Heart left ventricle (tissue), 16 donors: ENCODE measurements at regions not wholly inside any gene's neighbourhood (a gene's known extent, or its start where the extent isn't known, plus 50 kb on each side); places are given as distances from the start of the nearest gene placed in this dataset.

Experiments
- ATAC-seq, 4 donors: fragments of 200-7000 bp; cut with Tn5 transposase; one replicate each; pipeline ENCODE4 v1.9.1; 2020 to 2022; ENCODE audit warnings: moderate library complexity in 4 of 4, mild to moderate bottlenecking in 3 of 4, moderate number of reproducible peaks in 1 of 4
- DNase-seq, 5 donors: peaks; one replicate each; pipeline ENCODE4 v3.0.0-alpha.2; 2020
- H3K27ac ChIP-seq, 12 donors: fragments of 200-600 bp; sonication (generic) in 4 of 12; one replicate each; pipeline versions ENCODE4 v1.5.0 to v1.8.0; 2016 to 2022; ENCODE audit warnings: mild to moderate bottlenecking in 2 of 12
- H3K27me3 ChIP-seq, 9 donors: fragments of 200-600 bp; sonication (generic) in 2 of 9; one replicate each; pipeline versions ENCODE4 v1.5.1 to v1.8.0; 2016 to 2022; ENCODE audit warnings: mild to moderate bottlenecking in 3 of 9
- H3K36me3 ChIP-seq, 9 donors: fragments of 200-600 bp; sonication (generic) in 2 of 9; one replicate each; pipeline versions ENCODE4 v1.5.0 to v1.8.0; 2018 to 2022; ENCODE audit warnings: mild to moderate bottlenecking in 2 of 9
- H3K4me1 ChIP-seq, 12 donors: fragments of 200-600 bp; sonication (generic) in 4 of 12; one replicate each; pipeline versions ENCODE4 v1.5.0 to v1.8.0; 2016 to 2022; ENCODE audit warnings: mild to moderate bottlenecking in 3 of 12
- H3K4me3 ChIP-seq, 12 donors: fragments of 200-600 bp; sonication (generic) in 4 of 12; one replicate each; pipeline versions ENCODE4 v1.5.0 to v1.8.0; 2017 to 2022; ENCODE audit warnings: mild to moderate bottlenecking in 9 of 12, moderate library complexity in 4 of 12
- H3K9me3 ChIP-seq, 12 donors: fragments of 200-600 bp; sonication (generic) in 4 of 12; one replicate each; pipeline versions ENCODE4 v1.5.0 to v1.8.0; 2016 to 2022; ENCODE audit warnings: mild to moderate bottlenecking in 1 of 12
- POLR2A ChIP-seq, 2 donors: fragments of 450-650 bp; IDR thresholded peaks; one replicate each; pipeline ENCODE4 v1.6.1; 2017; ENCODE audit warnings: antibody characterized with exemption in 2 of 2, mild to moderate bottlenecking in 2 of 2, moderate library complexity in 2 of 2
- WGBS, 4 donors: extraction: QIAGEN DNeasy Blood & Tissue Kit in 2 of 4; methylation state at CpG; one replicate each; pipeline versions ENCODE4 v1.1.5 to v1.1.7; 2013 to 2018; 5-methylcytosine and 5-hydroxymethylcytosine counted together
- intact Hi-C, 10 donors: fragments of 100-400 bp; cut with DNase I; formaldehyde crosslinking; loops; one replicate each; pipeline versions ENCODE4 v1.11.1 to v1.14.2; 2022
- TF ChIP-seq, protein P1 (sequence below), 12 donors: fragments of 200-600 bp; sonication (generic) in 4 of 12; IDR thresholded peaks; one replicate each; pipeline versions ENCODE4 v1.5.0 to v1.8.0; 2018 to 2022; ENCODE audit warnings: antibody characterized with exemption in 12 of 12, mild to moderate bottlenecking in 5 of 12
- donor health status: ischemic (EF 13 %, LVEDD 7.1; RV severe dilation, severe dysfunction).
- donor health status: healthy with polysubstance abuse.
- donor health status: DM: no; HTN: yes; CAD: no.
- donor health status: DM: no; HTN: no; CAD: no.
- donor health status: ischemic (EF 25% LVEDD 6.9; RV normal size, moderate dysfunction).
- donor health status: ischemic (EF 25% LVEDD 5.7; RV mildly dilated, moderate dysfunction).
- donor health status: healthy.
- donor health status: DM: yes; HTN: yes; CAD: no.
- donor health status: ischemic (EF 35%, LVEDD 5.7; RV mildly dilated, moderate dysfunction).
- donor health status: nonischemic (EF 11% LVEDD 7.7; RV severe dilation, severe dysfunction).
- donor health status: DM: yes; HTN: yes; CAD: no.
- donor health status: PGD.
- donor health status: ischemic (EF 29% LVEDD 5.4; RV normal size, mild dysfunction).
- donor health status: nonischemic (EF 23%, LVEDD 6.1; RV moderate dilation, normal function).

DNA sequence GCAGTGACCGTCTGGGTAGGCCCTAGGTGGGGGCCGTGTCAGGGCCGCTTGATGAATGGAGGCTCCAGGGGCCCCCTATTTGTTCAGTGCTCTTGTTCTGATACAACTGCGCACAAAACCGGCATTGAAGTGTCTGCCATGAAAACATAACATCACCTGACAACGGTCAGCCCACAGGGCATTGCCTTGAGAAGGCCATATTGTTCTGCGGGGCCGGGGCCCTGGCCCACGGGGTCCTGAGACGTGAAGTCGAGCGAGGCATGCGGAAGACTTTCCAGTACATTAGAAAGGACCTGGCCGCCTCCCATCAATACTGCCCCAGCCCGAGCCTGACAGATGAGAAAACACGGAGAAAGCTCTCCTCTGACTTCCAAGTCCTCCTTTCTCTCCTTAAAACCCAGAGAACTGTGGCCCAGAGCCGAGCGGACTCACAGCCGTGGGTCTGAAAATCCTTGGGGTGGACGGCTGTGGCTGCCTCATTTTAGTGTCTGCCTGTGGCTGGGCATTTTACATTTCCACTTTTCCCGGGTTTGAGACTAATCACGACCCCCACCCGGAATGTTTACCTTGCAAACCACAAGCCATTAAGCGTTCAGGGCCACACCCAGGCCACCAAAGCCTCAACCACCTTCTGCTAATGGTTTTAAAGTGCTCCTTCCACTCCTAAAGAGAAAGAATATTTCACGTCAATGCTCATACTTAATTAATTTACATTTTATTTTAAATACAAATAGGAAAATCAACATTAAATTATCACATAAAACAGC lies 391.0 kb upstream of the IRX2 start:
- Histone ChIP-seq H3K27ac (no peak overlapping the region), H3K9me3 (no peaks in the 10 kb centered on the region), H3K4me1 (no peaks in the 10 kb centered on the region), H3K27me3 (no peaks in the 10 kb centered on the region), H3K4me3 (no peak overlapping the region), H3K36me3 (no peaks in the 10 kb centered on the region)
- no peak for ATAC-seq
- no peak for DNase-seq
- WGBS, 4 donors: 84 to 87% (median 86%) methylated on average over 25 of the region's 25 CpGs
- TF ChIP-seq POLR2A (IDR thresholded peaks at IDR 0.05): no peak
- TF ChIP-seq, protein P1, sequence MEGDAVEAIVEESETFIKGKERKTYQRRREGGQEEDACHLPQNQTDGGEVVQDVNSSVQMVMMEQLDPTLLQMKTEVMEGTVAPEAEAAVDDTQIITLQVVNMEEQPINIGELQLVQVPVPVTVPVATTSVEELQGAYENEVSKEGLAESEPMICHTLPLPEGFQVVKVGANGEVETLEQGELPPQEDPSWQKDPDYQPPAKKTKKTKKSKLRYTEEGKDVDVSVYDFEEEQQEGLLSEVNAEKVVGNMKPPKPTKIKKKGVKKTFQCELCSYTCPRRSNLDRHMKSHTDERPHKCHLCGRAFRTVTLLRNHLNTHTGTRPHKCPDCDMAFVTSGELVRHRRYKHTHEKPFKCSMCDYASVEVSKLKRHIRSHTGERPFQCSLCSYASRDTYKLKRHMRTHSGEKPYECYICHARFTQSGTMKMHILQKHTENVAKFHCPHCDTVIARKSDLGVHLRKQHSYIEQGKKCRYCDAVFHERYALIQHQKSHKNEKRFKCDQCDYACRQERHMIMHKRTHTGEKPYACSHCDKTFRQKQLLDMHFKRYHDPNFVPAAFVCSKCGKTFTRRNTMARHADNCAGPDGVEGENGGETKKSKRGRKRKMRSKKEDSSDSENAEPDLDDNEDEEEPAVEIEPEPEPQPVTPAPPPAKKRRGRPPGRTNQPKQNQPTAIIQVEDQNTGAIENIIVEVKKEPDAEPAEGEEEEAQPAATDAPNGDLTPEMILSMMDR (IDR thresholded peaks at IDR 0.05): no peak
- intact Hi-C loops: no loop called here

DNA sequence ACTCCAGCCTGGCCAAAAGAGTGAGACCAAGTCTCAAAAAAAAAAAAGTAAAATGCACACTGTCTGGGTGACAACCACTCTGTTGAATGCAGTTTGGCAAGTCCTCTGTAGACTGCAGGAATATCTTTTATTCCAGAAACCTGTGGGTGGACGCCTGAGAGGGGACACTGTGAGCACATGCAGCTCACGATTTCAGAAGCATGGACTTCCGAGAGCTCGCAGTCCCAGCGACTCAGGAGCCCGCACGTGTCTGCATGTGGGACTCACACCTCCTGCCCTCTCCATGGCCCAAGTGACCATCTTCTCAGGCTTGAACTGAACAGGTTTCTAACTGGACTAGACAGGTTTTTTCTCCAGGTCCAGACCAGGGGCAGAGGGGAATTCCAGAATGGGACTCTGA lies 388.6 kb upstream of the IRX2 start:
- ATAC-seq (no peak), DNase-seq (no peak)
- Histone ChIP-seq H3K4me1 (no peaks in the 10 kb centered on the region), H3K27me3 (peaks cover 0 to 1% (median 0%) of the 10 kb centered on the region in 9 donors), H3K36me3 (no peaks in the 10 kb centered on the region), H3K27ac (no peak overlapping the region), H3K9me3 (no peaks in the 10 kb centered on the region), H3K4me3 (no peak overlapping the region)
- 88 to 95% (median 93%) methylated on average over 7 of the region's 7 CpGs for WGBS, 4 donors
- no peak for TF ChIP-seq POLR2A (IDR thresholded peaks at IDR 0.05)
- TF ChIP-seq, protein P1 (IDR thresholded peaks at IDR 0.05): no peak
- intact Hi-C loops: no loop called here

DNA sequence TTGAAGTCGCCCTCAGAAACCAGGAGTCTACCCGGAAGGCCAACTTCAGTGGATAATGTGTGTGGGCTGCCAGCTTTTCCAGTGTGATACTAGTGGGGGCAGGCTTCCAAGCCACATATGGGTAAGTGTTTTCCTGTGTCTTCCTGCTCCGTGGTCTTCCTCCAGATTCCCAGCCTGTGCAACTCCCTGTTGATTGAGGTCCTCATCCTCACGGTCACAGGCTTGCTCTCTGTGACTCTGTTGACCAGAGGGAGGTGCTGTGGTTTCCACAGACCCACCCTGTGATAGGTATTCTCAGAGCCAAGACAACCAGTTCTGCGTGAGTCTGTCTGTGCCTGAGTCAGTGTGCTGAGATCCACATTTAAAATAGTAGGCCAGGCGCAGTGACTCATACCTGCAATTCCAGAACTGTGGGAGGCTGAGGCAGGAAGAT lies 388.0 kb upstream of the IRX2 start:
- no peak for ATAC-seq

DNA sequence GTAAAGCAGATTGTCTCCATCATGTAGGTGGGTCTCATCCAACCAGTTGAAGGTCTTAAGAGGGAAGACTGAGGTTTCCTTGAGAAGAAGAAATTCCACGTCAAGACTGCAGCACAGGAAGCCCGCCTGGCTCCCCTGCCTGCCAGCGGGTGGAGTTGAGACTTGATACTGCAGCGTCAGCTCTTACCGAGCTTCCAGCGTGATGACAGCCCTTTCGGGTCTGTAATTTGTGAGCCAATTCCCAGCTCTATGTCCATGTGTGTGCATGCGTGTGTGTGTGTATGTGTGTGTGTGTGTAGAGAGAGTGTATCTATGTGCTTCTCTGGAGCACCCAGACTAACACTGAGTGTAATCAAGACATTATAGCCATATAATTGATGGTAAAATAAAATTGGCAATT lies 379.7 kb upstream of the IRX2 start:
- Histone ChIP-seq H3K4me1 (no peaks in the 10 kb centered on the region), H3K9me3 (no peaks in the 10 kb centered on the region), H3K36me3 (no peaks in the 10 kb centered on the region), H3K4me3 (no peak overlapping the region), H3K27ac (no peak overlapping the region), H3K27me3 (peaks cover 0 to 16% (median 0%) of the 10 kb centered on the region in 9 donors)
- no peak for ATAC-seq
- WGBS, 4 donors: 39 to 44% (median 41%) methylated on average over 8 of the region's 8 CpGs
- intact Hi-C loops: no loop called here
- TF ChIP-seq, protein P1 (IDR thresholded peaks at IDR 0.05): no peak
- no peak for TF ChIP-seq POLR2A (IDR thresholded peaks at IDR 0.05)
- DNase-seq: no peak

More for the DNA sequence above, 388.0 kb upstream of the IRX2 start:
- Histone ChIP-seq H3K36me3 (no peaks in the 10 kb centered on the region), H3K9me3 (no peaks in the 10 kb centered on the region), H3K4me1 (no peaks in the 10 kb centered on the region), H3K27ac (no peak overlapping the region), H3K4me3 (no peak overlapping the region), H3K27me3 (peaks cover 0 to 2% (median 0%) of the 10 kb centered on the region in 9 donors)
- whole genome bisulfite sequencing, 4 donors: 71 to 78% (median 73%) methylated on average over 5 to 6 of the region's 6 CpGs
- intact Hi-C loops: no loop called here
- TF ChIP-seq POLR2A (IDR thresholded peaks at IDR 0.05): no peak
- TF ChIP-seq, protein P1 (IDR thresholded peaks at IDR 0.05): no peak
- DNase-seq: no peak
